ENCODE measurements at regions not wholly inside any gene's neighbourhood (a gene's known extent, or its start where the extent isn't known, plus 50 kb on each side); places are given as distances from the start of the nearest gene placed in this dataset.
"Not testable (repeated sequence)": the region's sequence is repeated elsewhere in the genome, so short reads cannot be mapped to it uniquely, and the experiment has no call there.

GRCh38 chr3:22441711-22442110 lies 690.7 kb upstream of the ZNF385D start:
- no peak for TF ChIP-seq RARB (CRISPR knock-in tag; IDR thresholded peaks at IDR 0.05)
- TF ChIP-seq GLIS3 (CRISPR knock-in tag; IDR thresholded peaks at IDR 0.05), result no peak
- TF ChIP-seq, protein P1, sequence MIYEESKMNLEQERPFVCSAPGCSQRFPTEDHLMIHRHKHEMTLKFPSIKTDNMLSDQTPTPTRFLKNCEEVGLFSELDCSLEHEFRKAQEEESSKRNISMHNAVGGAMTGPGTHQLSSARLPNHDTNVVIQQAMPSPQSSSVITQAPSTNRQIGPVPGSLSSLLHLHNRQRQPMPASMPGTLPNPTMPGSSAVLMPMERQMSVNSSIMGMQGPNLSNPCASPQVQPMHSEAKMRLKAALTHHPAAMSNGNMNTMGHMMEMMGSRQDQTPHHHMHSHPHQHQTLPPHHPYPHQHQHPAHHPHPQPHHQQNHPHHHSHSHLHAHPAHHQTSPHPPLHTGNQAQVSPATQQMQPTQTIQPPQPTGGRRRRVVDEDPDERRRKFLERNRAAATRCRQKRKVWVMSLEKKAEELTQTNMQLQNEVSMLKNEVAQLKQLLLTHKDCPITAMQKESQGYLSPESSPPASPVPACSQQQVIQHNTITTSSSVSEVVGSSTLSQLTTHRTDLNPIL (CRISPR knock-in tag; IDR thresholded peaks at IDR 0.05; ENCODE audit: low read depth), result no peak
- no peak for TF ChIP-seq ZNF70 (CRISPR knock-in tag; IDR thresholded peaks at IDR 0.05)
- TF ChIP-seq ZNF8 (CRISPR knock-in tag; IDR thresholded peaks at IDR 0.05), result no peak
- no peak for TF ChIP-seq ARNTL (CRISPR knock-in tag; IDR thresholded peaks at IDR 0.05; ENCODE audit: borderline replicate concordance, low read depth)
- no peak for TF ChIP-seq ZNF565 (CRISPR knock-in tag; conservative IDR thresholded peaks at IDR 0.05; ENCODE audit: low read depth)
- no peak for TF ChIP-seq TCF4 (CRISPR knock-in tag; IDR thresholded peaks at IDR 0.05; ENCODE audit: borderline replicate concordance)
- no peak for TF ChIP-seq PATZ1 (CRISPR knock-in tag; IDR thresholded peaks at IDR 0.05; ENCODE audit: borderline replicate concordance)
- no peak for TF ChIP-seq TSHZ2 (CRISPR knock-in tag; IDR thresholded peaks at IDR 0.05)

GRCh38 chr3:22443571-22444233 lies 692.7 kb upstream of the ZNF385D start:
- ATAC-seq, result no peak
- no peak for TF ChIP-seq ARNTL (CRISPR knock-in tag; IDR thresholded peaks at IDR 0.05; ENCODE audit: borderline replicate concordance, low read depth)
- TF ChIP-seq TOX (CRISPR knock-in tag; IDR thresholded peaks at IDR 0.05; ENCODE audit: borderline replicate concordance), result no peak
- TF ChIP-seq ZNF8 (CRISPR knock-in tag; IDR thresholded peaks at IDR 0.05), result no peak
- TF ChIP-seq ISL1 (CRISPR knock-in tag; IDR thresholded peaks at IDR 0.05), result no peak
- no peak for TF ChIP-seq SNAI2 (CRISPR knock-in tag; IDR thresholded peaks at IDR 0.05)
- no peak for TF ChIP-seq OSR1 (CRISPR knock-in tag; IDR thresholded peaks at IDR 0.05)
- no peak for TF ChIP-seq ESRRG (CRISPR knock-in tag; IDR thresholded peaks at IDR 0.05)
- TF ChIP-seq ZFP30 (CRISPR knock-in tag; IDR thresholded peaks at IDR 0.05), result no peak
- TF ChIP-seq PATZ1 (CRISPR knock-in tag; IDR thresholded peaks at IDR 0.05; ENCODE audit: borderline replicate concordance), result no peak
- TF ChIP-seq, protein P1 (CRISPR knock-in tag; IDR thresholded peaks at IDR 0.05; ENCODE audit: low read depth), result no peak

More at GRCh38 chr3:22441711-22442110, 690.7 kb upstream of the ZNF385D start:
- ATAC-seq, result no peak

DNA sequence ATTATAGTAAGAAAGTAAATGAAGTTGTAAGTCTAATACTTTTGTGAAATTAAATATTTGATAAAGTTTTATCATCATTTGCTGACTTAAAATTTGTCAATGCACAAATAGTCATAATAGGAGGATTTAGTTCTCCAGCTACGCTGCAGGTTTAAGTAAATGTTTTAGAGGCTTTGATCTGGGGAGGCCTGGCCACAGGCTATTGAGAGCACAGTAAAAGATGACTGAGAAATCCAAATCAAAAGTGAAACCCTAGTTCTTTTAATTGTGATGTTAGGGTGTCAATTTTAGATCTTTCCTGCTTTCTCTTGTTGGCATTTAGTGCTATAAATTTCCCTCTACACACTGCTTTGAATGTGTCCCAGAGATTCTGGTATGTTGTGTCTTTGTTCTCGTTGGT lies 694.3 kb upstream of the ZNF385D start:
- not testable (repeated sequence) for ATAC-seq

- TF ChIP-seq, protein P2, sequence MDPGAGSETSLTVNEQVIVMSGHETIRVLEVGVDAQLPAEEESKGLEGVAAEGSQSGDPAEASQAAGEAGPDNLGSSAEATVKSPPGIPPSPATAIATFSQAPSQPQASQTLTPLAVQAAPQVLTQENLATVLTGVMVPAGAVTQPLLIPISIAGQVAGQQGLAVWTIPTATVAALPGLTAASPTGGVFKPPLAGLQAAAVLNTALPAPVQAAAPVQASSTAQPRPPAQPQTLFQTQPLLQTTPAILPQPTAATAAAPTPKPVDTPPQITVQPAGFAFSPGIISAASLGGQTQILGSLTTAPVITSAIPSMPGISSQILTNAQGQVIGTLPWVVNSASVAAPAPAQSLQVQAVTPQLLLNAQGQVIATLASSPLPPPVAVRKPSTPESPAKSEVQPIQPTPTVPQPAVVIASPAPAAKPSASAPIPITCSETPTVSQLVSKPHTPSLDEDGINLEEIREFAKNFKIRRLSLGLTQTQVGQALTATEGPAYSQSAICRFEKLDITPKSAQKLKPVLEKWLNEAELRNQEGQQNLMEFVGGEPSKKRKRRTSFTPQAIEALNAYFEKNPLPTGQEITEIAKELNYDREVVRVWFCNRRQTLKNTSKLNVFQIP (CRISPR knock-in tag; IDR thresholded peaks at IDR 0.05; ENCODE audit: borderline replicate concordance, low read depth), result no peak
- TF ChIP-seq ZFP3 (CRISPR knock-in tag; IDR thresholded peaks at IDR 0.05) (no peak), TSHZ2 (CRISPR knock-in tag; IDR thresholded peaks at IDR 0.05) (peak; percentile 73; the same call in 1 of the 2 replicates), ZNF8 (CRISPR knock-in tag; IDR thresholded peaks at IDR 0.05) (no peak), CSDC2 (CRISPR knock-in tag; IDR thresholded peaks at IDR 0.05) (no peak), TCF4 (CRISPR knock-in tag; IDR thresholded peaks at IDR 0.05; ENCODE audit: borderline replicate concordance) (peak; percentile 92), SNAI2 (CRISPR knock-in tag; IDR thresholded peaks at IDR 0.05) (no peak), ZFP30 (CRISPR knock-in tag; IDR thresholded peaks at IDR 0.05) (no peak)
- ATAC-seq, result peak; percentile 88
Observed at GRCh38 chr3:22450786-22451400, 699.9 kb upstream of the ZNF385D start.

Measured in SK-N-SH treated with all-trans-retinoic acid at 6 μM for 48 hours (cell line).